SK-N-SH (cell line): ENCODE measurements at regions not wholly inside any gene's neighbourhood (a gene's known extent, or its start where the extent isn't known, plus 50 kb on each side); places are given as distances from the start of the nearest gene placed in this dataset.

ENCODE experiments used
- CTCF ChIA-PET: fragments of 300-600, 350-600 bp; formaldehyde crosslinking; extraction: SDS; loops from one replicate; lab custom pipeline; 2021; lab: Yijun Ruan, JAX
- POLR2A ChIA-PET: fragments of 350-600 bp; sonication (Branson Sonifier 250); formaldehyde crosslinking; extraction: SDS; loops from one replicate; lab custom pipeline; 2020; ENCODE audit warnings: antibody characterized with exemption, inconsistent platforms; lab: Yijun Ruan, JAX
- DNase-seq: peaks from one replicate; pipeline ENCODE4 v3.0.0; 2012
- H2AFZ ChIP-seq: fragments of 200-600 bp; sonication (generic); 2 replicates; pipeline ENCODE4 v1.8.1; 2016; ENCODE audit warnings: antibody characterized with exemption, mild to moderate bottlenecking, low read depth
- H3F3A ChIP-seq: fragments of 200-600 bp; sonication (generic); replicated peaks from 2 replicates; pipeline ENCODE3; 2016; ENCODE audit warnings: antibody characterized with exemption, mild to moderate bottlenecking; ENCODE audit not compliant: insufficient read depth
- H3K27ac ChIP-seq, 2 experiments: fragments of 200-500 bp in 1 of 2; fragments of 200-600 bp in 1 of 2; sonication (Bioruptor generic) in 1 of 2; sonication (generic), shearing (Covaris generic) in 1 of 2; 2 replicates each; pipeline versions ENCODE4 v1.5.1 to v1.6.1; 2014 to 2016; ENCODE audit warnings: low read depth in 2 of 2, inconsistent platforms in 1 of 2, low read length in 1 of 2, mild to moderate bottlenecking in 1 of 2, mixed read lengths in 1 of 2
- H3K27me3 ChIP-seq: fragments of 200-600 bp; sonication (generic), shearing (Covaris generic); 2 replicates; pipeline ENCODE4 v1.6.1; 2016; ENCODE audit warnings: mixed run types; ENCODE audit not compliant: insufficient read depth
- H3K36me3 ChIP-seq, 2 experiments: fragments of 200-500 bp in 1 of 2; fragments of 200-600 bp in 1 of 2; sonication (Bioruptor generic) in 1 of 2; sonication (generic) in 1 of 2; replicated peaks in 1 of 2; 2 replicates each; pipeline versions ENCODE3 to v1.5.1; 2014 to 2016; ENCODE audit warnings: low read length in 1 of 2, mild to moderate bottlenecking in 1 of 2; ENCODE audit not compliant: insufficient read depth in 2 of 2, control insufficient read depth in 1 of 2
- H3K4me1 ChIP-seq, 2 experiments: fragments of 200-500 bp in 1 of 2; fragments of 200-600 bp in 1 of 2; sonication (Bioruptor generic) in 1 of 2; sonication (generic), shearing (Covaris generic) in 1 of 2; 2 replicates each; pipeline versions ENCODE4 v1.5.1 to v1.6.1; 2014 to 2016; ENCODE audit warnings: low read depth in 1 of 2, low read length in 1 of 2, mixed run types in 1 of 2; ENCODE audit not compliant: insufficient read depth in 2 of 2, control insufficient read depth in 1 of 2
- H3K4me2 ChIP-seq: fragments of 200-600 bp; sonication (generic), shearing (Covaris generic); 2 replicates; pipeline ENCODE4 v1.6.1; 2017; ENCODE audit warnings: mixed run types
- H3K4me3 ChIP-seq, 2 experiments: fragments of 200-500 bp in 1 of 2; fragments of 200-600 bp in 1 of 2; sonication (Bioruptor generic) in 1 of 2; sonication (generic), shearing (Covaris generic) in 1 of 2; 2 replicates each; pipeline versions ENCODE4 v1.5.1 to v1.8.1; 2014 to 2016; ENCODE audit warnings: low read depth in 2 of 2, inconsistent platforms in 1 of 2, low read length in 1 of 2, mild to moderate bottlenecking in 1 of 2, mixed read lengths in 1 of 2, moderate library complexity in 1 of 2
- H3K79me2 ChIP-seq: fragments of 200-600 bp; sonication (generic); 2 replicates; pipeline ENCODE4 v1.8.1; 2017; ENCODE audit warnings: mild to moderate bottlenecking; ENCODE audit not compliant: insufficient read depth
- H3K9ac ChIP-seq: fragments of 200-600 bp; sonication (generic); 2 replicates; pipeline ENCODE4 v1.6.1; 2017; ENCODE audit warnings: mixed run types
- H3K9me2 ChIP-seq: fragments of 200-600 bp; sonication (generic); 2 replicates; pipeline ENCODE4 v1.6.1; 2017; ENCODE audit warnings: mixed run types
- H3K9me3 ChIP-seq: fragments of 200-600 bp; sonication (generic); 2 replicates; pipeline ENCODE4 v1.6.1; 2017; ENCODE audit warnings: mixed run types, mild to moderate bottlenecking, moderate library complexity
- H4K20me1 ChIP-seq: fragments of 200-600 bp; sonication (generic); 2 replicates; pipeline ENCODE4 v1.6.1; 2017; ENCODE audit warnings: mild to moderate bottlenecking, mixed run types; ENCODE audit not compliant: insufficient read depth
- EP300 ChIP-seq, 2 experiments: IDR thresholded peaks; 2 replicates each; pipeline versions ENCODE4 v1.4.0 to v1.6.1; 2012; ENCODE audit warnings: borderline replicate concordance in 1 of 2, low read depth in 1 of 2, low read length in 1 of 2
- FOSL2 ChIP-seq: IDR thresholded peaks from 2 replicates; pipeline ENCODE4 v1.4.0; 2012; ENCODE audit warnings: low read depth, mild to moderate bottlenecking, moderate library complexity, borderline replicate concordance
- FOXJ3 ChIP-seq: sonication (generic); formaldehyde crosslinking; IDR thresholded peaks from 2 replicates; pipeline ENCODE4 v1.5.1; 2020; ENCODE audit warnings: mild to moderate bottlenecking, missing genetic modification reagents
- FOXM1 ChIP-seq: IDR thresholded peaks from 2 replicates; pipeline ENCODE4 v1.4.0; 2012; ENCODE audit warnings: low read depth, mild to moderate bottlenecking
- GABPA ChIP-seq: IDR thresholded peaks from 2 replicates; pipeline ENCODE4 v1.4.0; 2012; ENCODE audit warnings: low read depth, mild to moderate bottlenecking
- JUND ChIP-seq: IDR thresholded peaks from 2 replicates; pipeline ENCODE4 v1.4.0; 2012
- MXI1 ChIP-seq: IDR thresholded peaks from 2 replicates; pipeline ENCODE4 v1.6.1; 2012; ENCODE audit warnings: mild to moderate bottlenecking, low read depth, low read length, improper control_type of control experiment
- NFIC ChIP-seq: IDR thresholded peaks from 2 replicates; pipeline ENCODE4 v1.4.0; 2012; ENCODE audit warnings: borderline replicate concordance
- POLR2AphosphoS5 ChIP-seq: IDR thresholded peaks from 2 replicates; pipeline ENCODE4 v1.6.1; 2012; ENCODE audit warnings: low read depth, low read length
- RXRA ChIP-seq: IDR thresholded peaks from 2 replicates; pipeline ENCODE4 v1.4.0; 2012; ENCODE audit warnings: low read depth, mild to moderate bottlenecking, borderline replicate concordance
- SIN3A ChIP-seq: IDR thresholded peaks from 2 replicates; pipeline ENCODE4 v1.6.1; 2012; ENCODE audit warnings: low read depth, mild to moderate bottlenecking, low read length, moderate library complexity, borderline replicate concordance
- TAF1 ChIP-seq: IDR thresholded peaks from 2 replicates; pipeline ENCODE4 v1.6.1; 2012; ENCODE audit warnings: low read depth, mild to moderate bottlenecking, low read length, moderate library complexity, borderline replicate concordance
- TCF12 ChIP-seq: IDR thresholded peaks from 2 replicates; pipeline ENCODE4 v1.4.0; 2012
- TEAD4 ChIP-seq: IDR thresholded peaks from 2 replicates; pipeline ENCODE4 v1.4.0; 2012; ENCODE audit warnings: mild to moderate bottlenecking, borderline replicate concordance; ENCODE audit not compliant: insufficient read depth
- WGBS: methylation state at CpG from one replicate; pipeline ENCODE4 v1.1.6; 2017; ENCODE audit warnings: low lambda C conversion rate; 5-methylcytosine and 5-hydroxymethylcytosine counted together
- TF ChIP-seq, protein P1 (sequence below): IDR thresholded peaks from 2 replicates; pipeline ENCODE4; 2012
- TF ChIP-seq, protein P2 (sequence below): IDR thresholded peaks from 2 replicates; pipeline ENCODE4 v1.4.0; 2012; ENCODE audit warnings: low read depth, borderline replicate concordance
- TF ChIP-seq, protein P3 (sequence below): IDR thresholded peaks from 2 replicates; pipeline ENCODE4 v1.4.0; 2012; ENCODE audit warnings: low read depth
- TF ChIP-seq, protein P4 (sequence below): fragments of 200-600 bp; sonication (generic); IDR thresholded peaks from 2 replicates; pipeline ENCODE4 v1.6.1; 2017; ENCODE audit warnings: antibody characterized with exemption, mild to moderate bottlenecking, moderate library complexity

DNA sequence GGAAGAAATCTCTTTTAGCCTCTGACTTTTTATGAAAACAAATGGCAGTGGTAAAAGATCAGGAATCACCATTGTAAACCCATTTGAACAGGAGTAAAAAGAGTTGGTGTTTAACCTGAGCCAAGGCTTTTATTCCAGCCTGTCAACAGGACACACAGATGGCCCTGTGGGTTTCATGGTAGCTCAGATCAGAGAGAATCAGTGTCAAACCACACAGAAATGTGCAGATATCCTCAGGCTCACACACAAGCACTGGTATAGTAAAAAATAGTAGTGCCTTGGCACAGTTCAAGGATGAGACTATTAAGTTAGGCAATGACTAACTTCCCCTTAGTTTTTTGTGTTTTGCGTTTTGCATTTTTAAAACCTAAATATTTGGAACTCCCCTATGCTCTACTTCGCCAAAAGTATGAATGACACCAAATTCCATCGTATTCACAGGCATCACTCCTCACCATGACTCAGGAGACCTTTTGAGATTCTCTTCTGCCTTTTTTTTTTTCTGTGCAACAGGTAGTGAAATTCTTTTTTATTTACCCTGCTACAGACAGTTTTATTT is 1200.0 kb downstream of the CDH11 start:
- H3K9ac ChIP-seq: no peak overlapping the region; the same call in 1 of the 2 replicates
- ChIA-PET POLR2A (no interaction called here), CTCF (no interaction called here)
- no peaks in the 10 kb centered on the region for H4K20me1 ChIP-seq
- H3K4me2 ChIP-seq: peak overlapping the region; percentile 51
- H3F3A ChIP-seq: peaks cover 12% of the 10 kb centered on the region
- no peak overlapping the region; a peak in 1 of 4 replicates for H3K4me3 ChIP-seq
- no peaks in the 10 kb centered on the region for H3K27me3 ChIP-seq
- H2AFZ ChIP-seq: peak overlapping the region; percentile 12; the same call in 1 of the 2 replicates
- no peaks in the 10 kb centered on the region; a peak in 1 of 4 replicates for H3K4me1 ChIP-seq
- peak overlapping the region; percentile 81 to 88; a peak in 3 of 4 replicates for H3K27ac ChIP-seq
- WGBS: 14% methylated on average over 3 of the region's 3 CpGs
- no peaks in the 10 kb centered on the region for H3K9me2 ChIP-seq
- TF ChIP-seq, protein P1, sequence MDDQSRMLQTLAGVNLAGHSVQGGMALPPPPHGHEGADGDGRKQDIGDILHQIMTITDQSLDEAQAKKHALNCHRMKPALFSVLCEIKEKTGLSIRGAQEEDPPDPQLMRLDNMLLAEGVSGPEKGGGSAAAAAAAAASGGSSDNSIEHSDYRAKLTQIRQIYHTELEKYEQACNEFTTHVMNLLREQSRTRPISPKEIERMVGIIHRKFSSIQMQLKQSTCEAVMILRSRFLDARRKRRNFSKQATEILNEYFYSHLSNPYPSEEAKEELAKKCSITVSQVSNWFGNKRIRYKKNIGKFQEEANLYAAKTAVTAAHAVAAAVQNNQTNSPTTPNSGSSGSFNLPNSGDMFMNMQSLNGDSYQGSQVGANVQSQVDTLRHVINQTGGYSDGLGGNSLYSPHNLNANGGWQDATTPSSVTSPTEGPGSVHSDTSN: peak; percentile 85; the same call in 1 of the 2 replicates
- TF ChIP-seq EP300 (IDR thresholded peaks at IDR 0.05; ENCODE audit: borderline replicate concordance in 1 of 2, low read depth in 1 of 2, low read length in 1 of 2) (0 out of 4 replicates have a peak, but pooled peaks of 1 of the 2 experiments have one; percentile 44), MXI1 (no peak), FOSL2 (0 out of 2 replicates have a peak, but pooled peaks have one; percentile 5), TCF12 (peak; percentile 82), JUND (peak; percentile 53), RXRA (no peak), NFIC (0 out of 2 replicates have a peak, but pooled peaks have one; percentile 42), GABPA (no peak), TEAD4 (peak; percentile 31; the same call in 1 of the 2 replicates), POLR2AphosphoS5 (peak; percentile 36; the same call in 1 of the 2 replicates)
- TF ChIP-seq, protein P2, sequence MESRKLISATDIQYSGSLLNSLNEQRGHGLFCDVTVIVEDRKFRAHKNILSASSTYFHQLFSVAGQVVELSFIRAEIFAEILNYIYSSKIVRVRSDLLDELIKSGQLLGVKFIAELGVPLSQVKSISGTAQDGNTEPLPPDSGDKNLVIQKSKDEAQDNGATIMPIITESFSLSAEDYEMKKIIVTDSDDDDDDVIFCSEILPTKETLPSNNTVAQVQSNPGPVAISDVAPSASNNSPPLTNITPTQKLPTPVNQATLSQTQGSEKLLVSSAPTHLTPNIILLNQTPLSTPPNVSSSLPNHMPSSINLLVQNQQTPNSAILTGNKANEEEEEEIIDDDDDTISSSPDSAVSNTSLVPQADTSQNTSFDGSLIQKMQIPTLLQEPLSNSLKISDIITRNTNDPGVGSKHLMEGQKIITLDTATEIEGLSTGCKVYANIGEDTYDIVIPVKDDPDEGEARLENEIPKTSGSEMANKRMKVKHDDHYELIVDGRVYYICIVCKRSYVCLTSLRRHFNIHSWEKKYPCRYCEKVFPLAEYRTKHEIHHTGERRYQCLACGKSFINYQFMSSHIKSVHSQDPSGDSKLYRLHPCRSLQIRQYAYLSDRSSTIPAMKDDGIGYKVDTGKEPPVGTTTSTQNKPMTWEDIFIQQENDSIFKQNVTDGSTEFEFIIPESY: no peak
- no peak for DNase-seq
- H3K79me2 ChIP-seq: no peaks in the 10 kb centered on the region
- H3K36me3 ChIP-seq: no peaks in the 10 kb centered on the region
- no peaks in the 10 kb centered on the region for H3K9me3 ChIP-seq

DNA sequence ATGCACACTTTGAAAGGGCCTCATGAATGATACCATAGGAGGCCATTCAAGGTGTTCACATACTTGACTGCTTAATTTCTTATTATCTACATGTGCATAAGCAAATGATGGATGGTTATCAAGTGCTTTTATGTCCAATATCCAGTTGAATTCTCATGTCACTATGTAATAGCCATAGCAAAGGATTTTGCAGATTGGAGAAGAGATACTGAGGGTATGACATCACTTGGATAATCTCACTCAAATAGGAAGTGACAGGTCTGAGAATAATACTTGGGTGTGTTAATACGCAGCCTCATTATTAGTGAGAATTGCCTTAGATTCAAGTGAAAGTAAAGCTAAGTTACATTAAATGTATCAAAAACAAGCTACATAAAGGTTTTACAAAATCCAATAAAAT is 1208.6 kb downstream of the CDH11 start:
- H3K4me3 ChIP-seq: no peak overlapping the region
- H3F3A ChIP-seq: no peaks in the 10 kb centered on the region
- ChIA-PET POLR2A (no interaction called here), CTCF (no interaction called here)
- peak overlapping the region; percentile 55 to 64; a peak in 3 of 4 replicates for H3K27ac ChIP-seq
- no peak for DNase-seq
- WGBS: 33% methylated on average over 1 of the region's 1 CpG
- H3K27me3 ChIP-seq: no peaks in the 10 kb centered on the region
- no peak overlapping the region for H2AFZ ChIP-seq
- H4K20me1 ChIP-seq: no peaks in the 10 kb centered on the region
- H3K4me2 ChIP-seq: no peak overlapping the region
- H3K79me2 ChIP-seq: no peaks in the 10 kb centered on the region
- peaks cover 0 to 2% of the 10 kb centered on the region in 2 experiments; a peak in 1 of 4 replicates for H3K4me1 ChIP-seq
- H3K36me3 ChIP-seq: no peaks in the 10 kb centered on the region
- no peak overlapping the region for H3K9ac ChIP-seq
- no peaks in the 10 kb centered on the region for H3K9me3 ChIP-seq
- H3K9me2 ChIP-seq: no peaks in the 10 kb centered on the region
- TF ChIP-seq, protein P3, sequence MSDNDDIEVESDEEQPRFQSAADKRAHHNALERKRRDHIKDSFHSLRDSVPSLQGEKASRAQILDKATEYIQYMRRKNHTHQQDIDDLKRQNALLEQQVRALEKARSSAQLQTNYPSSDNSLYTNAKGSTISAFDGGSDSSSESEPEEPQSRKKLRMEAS: no peak
- TF ChIP-seq, protein P2: no peak
- TF ChIP-seq NFIC: peak; percentile 57
- no peak for TF ChIP-seq TAF1
- peak; percentile 67; the same call in 1 of the 2 replicates for TF ChIP-seq FOXM1
- peak; percentile 89 for TF ChIP-seq JUND
- peak; percentile 98 for TF ChIP-seq TCF12
- TF ChIP-seq, protein P4, sequence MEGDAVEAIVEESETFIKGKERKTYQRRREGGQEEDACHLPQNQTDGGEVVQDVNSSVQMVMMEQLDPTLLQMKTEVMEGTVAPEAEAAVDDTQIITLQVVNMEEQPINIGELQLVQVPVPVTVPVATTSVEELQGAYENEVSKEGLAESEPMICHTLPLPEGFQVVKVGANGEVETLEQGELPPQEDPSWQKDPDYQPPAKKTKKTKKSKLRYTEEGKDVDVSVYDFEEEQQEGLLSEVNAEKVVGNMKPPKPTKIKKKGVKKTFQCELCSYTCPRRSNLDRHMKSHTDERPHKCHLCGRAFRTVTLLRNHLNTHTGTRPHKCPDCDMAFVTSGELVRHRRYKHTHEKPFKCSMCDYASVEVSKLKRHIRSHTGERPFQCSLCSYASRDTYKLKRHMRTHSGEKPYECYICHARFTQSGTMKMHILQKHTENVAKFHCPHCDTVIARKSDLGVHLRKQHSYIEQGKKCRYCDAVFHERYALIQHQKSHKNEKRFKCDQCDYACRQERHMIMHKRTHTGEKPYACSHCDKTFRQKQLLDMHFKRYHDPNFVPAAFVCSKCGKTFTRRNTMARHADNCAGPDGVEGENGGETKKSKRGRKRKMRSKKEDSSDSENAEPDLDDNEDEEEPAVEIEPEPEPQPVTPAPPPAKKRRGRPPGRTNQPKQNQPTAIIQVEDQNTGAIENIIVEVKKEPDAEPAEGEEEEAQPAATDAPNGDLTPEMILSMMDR: no peak
- no peak for TF ChIP-seq FOXJ3 (CRISPR knock-in tag)
- peak; percentile 46; the same call in 1 of the 2 replicates for TF ChIP-seq FOSL2
- no peak for TF ChIP-seq SIN3A
